NCI-H1092 treated with DMSO at 0.1 percent for 48 hours (cell line): ENCODE measurements at regions not wholly inside any gene's neighbourhood (a gene's known extent, or its start where the extent isn't known, plus 50 kb on each side); places are given as distances from the start of the nearest gene placed in this dataset.
"Not testable (repeated sequence)": the region's sequence is repeated elsewhere in the genome, so short reads cannot be mapped to it uniquely, and the experiment has no call there.

Experiments used
- DNase-seq: peaks from one replicate; lab custom pipeline; 2025; lab: John Stamatoyannopoulos, UW

GRCh38 chr16:29294951-29295795 is 111.3 kb downstream of the NPIPB11 start:
- DNase-seq, result not testable (repeated sequence)

- DNase-seq, result not testable (repeated sequence)
Measured at GRCh38 chr16:29294400-29294933, 112.0 kb downstream of the NPIPB11 start.

- DNase-seq, result not testable (repeated sequence)
Measured at GRCh38 chr16:29293545-29293944, 113.0 kb downstream of the NPIPB11 start.

- not testable (repeated sequence) for DNase-seq
Measured at GRCh38 chr16:29292952-29293471, 113.5 kb downstream of the NPIPB11 start.

- DNase-seq, result not testable (repeated sequence)
Measured at GRCh38 chr16:29291329-29292271, 114.9 kb downstream of the NPIPB11 start.

GRCh38 chr16:29290631-29291247 is 115.8 kb downstream of the NPIPB11 start:
- DNase-seq, result no peak

GRCh38 chr16:29289516-29290239 is 116.8 kb downstream of the NPIPB11 start:
- DNase-seq, result not testable (repeated sequence)

GRCh38 chr16:29288711-29289474 is 117.6 kb downstream of the NPIPB11 start:
- not testable (repeated sequence) for DNase-seq

- not testable (repeated sequence) for DNase-seq
Measured at GRCh38 chr16:29287871-29288535, 118.5 kb downstream of the NPIPB11 start.

GRCh38 chr16:29287246-29287645 is 119.3 kb downstream of the NPIPB11 start:
- DNase-seq, result not testable (repeated sequence)

- not testable (repeated sequence) for DNase-seq
Measured at GRCh38 chr16:29286796-29287195, 119.7 kb downstream of the NPIPB11 start.

- DNase-seq, result not testable (repeated sequence)
Measured at GRCh38 chr16:29286161-29286560, 120.3 kb downstream of the NPIPB11 start.

GRCh38 chr16:29285151-29285885 is 121.2 kb downstream of the NPIPB11 start:
- DNase-seq, result not testable (repeated sequence)

- not testable (repeated sequence) for DNase-seq
Measured at GRCh38 chr16:29284723-29285122, 121.8 kb downstream of the NPIPB11 start.

- not testable (repeated sequence) for DNase-seq
Measured at GRCh38 chr16:29284159-29284558, 122.4 kb downstream of the NPIPB11 start.

GRCh38 chr16:29278097-29278871 is 128.2 kb downstream of the NPIPB11 start:
- not testable (repeated sequence) for DNase-seq

GRCh38 chr16:29276446-29276845 is 130.1 kb downstream of the NPIPB11 start:
- not testable (repeated sequence) for DNase-seq
